HG02642 (cell line): ENCODE measurements at regions not wholly inside any gene's neighbourhood (a gene's known extent, or its start where the extent isn't known, plus 50 kb on each side); places are given as distances from the start of the nearest gene placed in this dataset.
A peak's percentile ranks its signal among the peaks of the same experiment; 100 is the strongest.
"Not testable (repeated sequence)": the region's sequence is repeated elsewhere in the genome, so short reads cannot be mapped to it uniquely, and the experiment has no call there.

Source experiments
- ATAC-seq: cut with Tn5 transposase; IDR thresholded peaks from one replicate; pipeline ENCODE4 v1.9.1; 2021; ENCODE audit warnings: mild to moderate bottlenecking; ENCODE audit not compliant: unreplicated experiment, poor library complexity

DNA sequence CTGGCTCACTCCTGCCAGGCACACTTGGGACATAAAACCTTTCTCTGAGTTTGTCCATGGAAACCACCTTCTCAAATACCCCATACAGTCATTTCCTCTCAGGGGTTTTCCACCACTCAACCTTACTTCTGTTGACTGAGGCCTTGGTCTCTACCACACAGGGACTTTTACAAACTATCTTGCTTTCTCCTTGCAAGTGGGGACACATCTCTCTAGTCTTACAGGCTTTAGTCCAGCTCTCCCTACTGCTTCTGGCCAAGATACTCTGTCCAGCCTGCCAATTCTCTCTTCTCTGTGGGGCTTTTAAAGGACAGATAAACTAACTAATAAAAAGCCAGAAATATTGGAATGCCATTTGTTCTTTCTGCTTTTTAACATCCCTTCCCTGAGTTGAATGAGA lies 510.8 kb downstream of the TTLL7 start:
- peak; percentile 91 for ATAC-seq

DNA sequence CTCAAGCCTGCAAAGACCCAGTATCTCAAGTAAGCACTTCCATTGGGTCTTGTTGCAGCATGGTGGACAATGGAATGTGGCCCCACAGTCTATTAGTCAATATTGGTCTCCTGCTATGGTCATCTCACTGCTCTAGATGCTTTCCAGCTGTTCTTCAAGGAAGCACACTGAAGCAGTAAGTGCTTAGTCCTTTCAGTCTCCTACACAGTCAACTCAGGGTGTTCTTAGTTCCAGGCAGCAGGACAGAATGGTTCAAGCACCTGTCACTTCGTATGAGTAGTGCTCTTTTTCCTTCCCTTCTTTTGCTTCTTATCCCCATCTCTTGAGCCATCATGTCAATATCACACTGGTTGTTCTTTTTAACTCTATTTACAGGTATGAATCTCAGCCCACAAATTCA lies 511.5 kb downstream of the TTLL7 start:
- peak; percentile 46 for ATAC-seq

DNA sequence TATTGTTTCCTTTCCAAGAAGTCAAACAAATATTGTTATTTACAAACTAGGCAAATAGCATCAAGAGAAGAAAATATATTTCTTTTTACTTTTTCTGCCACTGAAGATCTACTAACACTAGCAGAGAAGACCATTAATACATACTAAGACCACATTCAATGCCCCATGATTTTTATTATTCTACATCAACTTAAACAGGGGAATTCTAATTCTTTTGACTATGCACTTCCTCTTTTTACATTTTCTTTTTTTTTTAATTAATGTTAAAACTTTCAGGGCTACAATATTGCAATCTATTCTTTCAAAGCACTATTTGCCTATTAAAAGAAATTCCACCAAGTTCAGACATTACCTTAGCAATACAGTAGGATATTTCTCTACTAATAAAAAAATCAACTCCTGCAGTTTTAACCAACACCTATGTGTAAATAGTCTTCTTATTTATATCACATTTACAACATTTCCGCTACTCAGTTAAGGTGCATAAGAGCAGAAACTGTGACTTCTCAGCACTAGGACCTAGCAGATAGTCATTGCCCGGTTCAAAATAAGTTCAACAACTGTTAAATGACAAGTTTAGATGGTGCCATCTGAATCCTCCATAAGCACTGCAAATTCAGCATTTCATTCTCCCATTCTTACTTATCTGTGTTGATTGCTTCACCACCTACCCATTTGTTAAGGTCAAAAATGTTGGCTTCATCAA lies 513.5 kb downstream of the TTLL7 start:
- ATAC-seq = peak; percentile 22

DNA sequence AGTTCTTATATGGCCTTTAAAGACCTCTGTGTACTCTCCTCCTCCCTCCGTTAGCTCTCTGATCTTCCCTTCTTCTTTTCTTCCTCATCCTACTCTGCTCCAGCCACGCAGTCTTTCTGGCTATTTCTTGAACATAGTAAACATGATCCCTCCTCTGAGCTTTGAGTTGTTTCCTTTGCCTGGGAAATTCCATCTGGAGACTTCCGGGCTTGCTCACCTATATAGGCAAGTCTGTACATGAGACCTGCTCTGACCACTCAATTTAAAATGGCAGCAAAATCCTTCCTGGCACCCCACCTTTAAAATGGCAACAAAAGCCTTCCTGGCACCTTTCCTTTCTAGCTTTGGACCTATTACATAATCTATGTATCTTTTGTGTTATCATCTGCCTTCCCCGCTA lies 517.6 kb downstream of the TTLL7 start:
- not testable (repeated sequence) for ATAC-seq

DNA sequence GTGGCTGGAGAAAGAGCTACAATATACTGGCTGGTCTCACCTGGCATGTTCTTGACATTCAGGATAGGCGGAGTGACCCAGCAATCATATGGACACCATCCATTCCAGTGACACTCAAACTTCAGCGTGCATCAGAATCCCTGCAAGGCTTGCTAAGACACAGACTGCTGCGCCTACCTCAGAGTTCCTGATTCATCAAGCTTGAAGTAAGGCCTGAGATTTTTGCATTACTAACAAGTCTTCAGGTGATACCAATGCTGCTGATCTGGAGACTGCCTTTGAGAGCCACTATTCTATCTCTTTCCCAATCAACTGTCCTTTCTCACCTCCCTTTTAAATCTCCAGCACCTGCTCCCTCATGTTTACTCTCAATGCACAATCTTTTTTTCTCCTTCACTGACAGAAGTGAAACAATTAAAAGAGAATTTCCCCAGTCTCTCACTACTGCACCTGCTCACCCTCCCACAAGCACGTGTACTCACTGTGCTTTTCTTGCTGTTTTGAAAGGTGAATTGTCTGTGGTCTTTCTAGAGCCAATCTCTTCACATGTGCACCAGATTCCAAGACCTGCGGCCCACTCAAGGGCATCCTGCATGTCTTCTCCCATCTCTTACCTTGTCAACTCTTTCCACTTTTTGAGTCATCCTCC lies 519.2 kb downstream of the TTLL7 start:
- ATAC-seq = peak; percentile 79

DNA sequence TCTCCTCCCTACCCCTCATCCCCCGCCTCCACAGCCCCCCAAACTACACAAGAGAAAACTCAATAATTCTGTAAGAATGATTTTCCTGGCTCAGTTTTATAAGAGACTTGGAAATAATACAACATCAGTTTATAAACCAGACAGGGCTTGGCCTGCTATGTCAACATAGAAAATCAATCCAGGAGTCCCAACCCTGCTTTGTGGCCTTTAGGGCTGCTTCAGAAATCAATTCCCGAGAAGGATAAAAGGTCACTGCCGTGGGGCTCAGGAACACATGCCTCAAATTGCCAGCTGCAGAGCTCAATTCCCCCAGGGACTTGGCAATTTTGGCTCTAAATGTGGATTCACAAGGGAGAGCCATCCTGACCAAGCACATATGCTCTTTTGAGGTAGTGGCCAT lies 520.8 kb downstream of the TTLL7 start:
- ATAC-seq = not testable (repeated sequence)

DNA sequence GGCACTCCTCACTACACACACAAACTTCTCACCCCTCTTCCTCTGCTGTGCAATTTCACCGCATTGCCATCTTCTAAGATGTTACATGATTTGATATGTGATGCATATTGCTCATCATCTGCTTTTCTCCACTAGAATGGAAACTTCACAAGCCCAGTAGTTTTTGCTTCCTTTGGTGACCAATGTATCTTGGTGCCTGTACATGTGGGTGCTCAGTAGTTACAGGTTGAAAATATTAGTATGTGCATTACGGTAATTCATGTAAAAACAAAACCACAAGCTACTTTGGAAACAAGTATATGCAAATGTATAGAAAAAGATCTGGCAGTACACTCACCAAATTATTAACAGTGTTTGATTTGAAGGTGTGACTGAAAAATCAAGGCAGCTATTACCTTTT lies 522.4 kb downstream of the TTLL7 start:
- peak; percentile 50 for ATAC-seq

DNA sequence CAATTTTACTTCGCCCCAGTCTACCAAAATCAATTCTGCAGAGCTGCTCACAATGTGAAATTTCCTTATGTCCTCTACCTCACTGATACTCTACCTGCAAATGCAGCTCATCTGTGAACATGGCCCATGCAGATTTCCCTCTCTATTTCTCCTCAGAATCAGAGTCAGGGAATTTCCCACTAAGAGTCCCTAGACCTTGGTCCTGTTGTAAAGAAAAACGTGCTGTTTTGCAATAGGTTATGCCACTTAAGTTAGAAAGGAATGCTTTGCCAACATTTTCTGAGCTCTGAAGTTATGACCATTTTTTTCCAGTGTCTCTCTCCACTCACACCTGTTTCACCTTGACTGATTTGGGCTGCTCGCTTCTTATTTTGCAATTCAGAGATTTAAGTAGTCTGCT lies 524.0 kb downstream of the TTLL7 start:
- ATAC-seq = not testable (repeated sequence)

DNA sequence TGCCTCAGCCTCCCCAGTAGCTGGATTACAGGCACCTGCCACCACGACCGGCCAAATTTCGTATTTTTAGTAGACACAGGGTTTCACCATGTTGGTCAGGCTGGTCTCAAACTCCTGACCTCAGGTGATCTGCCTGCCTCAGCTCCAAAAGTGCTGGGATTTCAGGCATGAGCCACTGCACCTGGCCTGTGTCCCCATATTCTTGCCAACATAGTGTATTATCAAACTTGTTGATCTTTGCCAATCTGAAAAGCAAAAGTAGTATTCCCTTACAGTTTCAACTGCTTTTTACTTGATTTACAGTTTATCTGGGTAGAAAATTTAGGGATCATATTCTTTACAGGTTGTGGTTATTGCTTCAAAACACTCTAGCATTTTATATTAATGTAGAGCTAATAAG lies 524.9 kb downstream of the TTLL7 start:
- not testable (repeated sequence) for ATAC-seq

DNA sequence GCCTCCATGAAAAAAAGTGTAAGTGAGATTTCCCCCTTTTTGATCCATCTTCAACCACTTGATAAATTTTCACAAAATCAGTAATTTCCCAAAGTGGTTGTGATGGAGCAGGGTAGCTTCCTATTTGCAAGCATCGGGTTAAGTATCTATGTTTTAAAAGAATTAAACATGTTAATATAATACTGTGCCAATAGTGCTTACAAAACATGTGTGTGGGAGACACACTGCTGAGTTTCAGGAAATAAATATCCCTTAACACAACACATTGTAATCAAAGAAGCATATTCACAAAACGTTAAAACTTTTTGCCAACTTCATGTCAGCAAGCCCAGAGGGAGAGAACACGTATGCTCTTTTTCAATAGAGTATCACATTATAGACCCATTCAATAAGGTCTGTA lies 526.9 kb downstream of the TTLL7 start:
- ATAC-seq = not testable (repeated sequence)

DNA sequence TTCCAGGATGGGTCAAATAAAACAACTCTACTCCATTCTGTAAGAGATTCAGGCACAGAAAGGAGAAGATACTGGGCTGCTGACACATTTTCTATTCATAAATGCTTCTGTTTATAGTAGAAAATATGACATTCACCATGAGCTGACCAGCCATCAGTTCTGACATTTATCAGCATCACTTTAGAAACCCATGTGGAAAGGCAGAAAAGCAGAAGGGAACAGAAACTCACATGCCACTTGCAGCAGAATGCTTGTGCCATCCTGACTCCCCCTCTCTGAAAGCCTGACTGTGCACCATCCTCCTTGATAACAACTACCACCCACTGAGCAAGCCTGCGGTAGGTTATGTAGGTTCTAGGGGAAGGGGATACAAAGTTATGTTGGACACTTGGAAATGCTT lies 527.7 kb downstream of the TTLL7 start:
- ATAC-seq = peak; percentile 63

DNA sequence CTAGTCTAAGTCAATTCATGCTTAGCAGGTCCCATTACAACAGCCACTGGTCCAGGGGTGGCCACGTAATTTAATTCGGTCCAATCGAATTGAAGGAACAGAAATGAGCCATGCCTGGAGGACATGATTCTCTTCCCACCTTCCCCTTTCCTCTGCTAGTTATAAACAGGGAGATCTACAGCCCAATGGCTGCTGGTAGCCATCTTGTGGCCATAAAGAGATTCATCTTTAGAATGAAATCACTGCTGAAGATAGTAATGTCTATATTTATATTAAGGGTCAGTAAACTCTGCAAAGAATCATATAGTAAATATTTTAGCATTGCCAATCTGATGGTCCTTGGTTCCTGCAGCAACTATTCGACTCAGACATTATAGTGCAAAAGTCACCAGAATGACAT lies 530.6 kb downstream of the TTLL7 start:
- ATAC-seq = not testable (repeated sequence)

DNA sequence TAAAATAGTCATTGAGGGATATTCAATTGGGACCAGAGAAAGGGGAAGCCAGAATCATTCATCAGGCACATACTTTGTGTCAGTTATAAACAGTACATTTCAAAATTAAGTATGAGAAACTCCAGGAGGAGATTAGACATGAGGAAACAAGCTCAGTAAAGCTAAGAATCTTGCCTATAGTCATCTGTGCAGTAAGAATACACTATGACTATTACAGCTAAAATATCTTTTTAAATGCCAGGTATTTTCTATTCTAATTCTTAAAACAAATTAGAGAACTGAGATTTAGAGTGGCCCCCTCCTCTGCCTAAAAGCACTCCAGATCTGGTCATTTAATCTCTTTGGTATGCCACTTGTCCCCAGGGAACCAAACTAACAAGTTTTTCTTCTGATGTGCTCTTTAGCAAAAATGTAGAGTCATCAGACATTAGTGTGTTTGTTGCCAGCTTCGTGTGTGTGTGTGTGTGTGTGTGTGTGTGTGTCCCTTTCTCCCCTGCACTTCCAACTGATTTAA lies 541.1 kb downstream of the TTLL7 start:
- not testable (repeated sequence) for ATAC-seq

DNA sequence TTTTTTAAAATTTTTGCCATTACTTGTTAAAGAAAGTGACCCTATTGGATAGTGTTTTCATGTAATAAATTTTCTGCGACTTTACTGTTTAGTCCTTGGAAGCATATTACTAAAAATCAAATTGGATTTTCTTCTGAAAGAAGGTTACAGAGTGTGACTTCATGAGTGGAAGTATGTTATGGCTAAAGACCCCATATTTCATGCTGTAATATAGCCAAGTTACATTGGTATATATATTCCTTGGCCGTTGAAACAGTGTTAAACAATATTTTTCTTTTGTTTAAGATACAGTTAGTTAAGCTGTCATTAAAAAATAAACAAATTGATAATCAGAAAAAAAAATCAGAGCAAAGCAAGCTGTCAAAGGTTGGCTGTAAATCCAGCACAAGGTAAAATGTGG lies 541.7 kb downstream of the TTLL7 start:
- not testable (repeated sequence) for ATAC-seq

DNA sequence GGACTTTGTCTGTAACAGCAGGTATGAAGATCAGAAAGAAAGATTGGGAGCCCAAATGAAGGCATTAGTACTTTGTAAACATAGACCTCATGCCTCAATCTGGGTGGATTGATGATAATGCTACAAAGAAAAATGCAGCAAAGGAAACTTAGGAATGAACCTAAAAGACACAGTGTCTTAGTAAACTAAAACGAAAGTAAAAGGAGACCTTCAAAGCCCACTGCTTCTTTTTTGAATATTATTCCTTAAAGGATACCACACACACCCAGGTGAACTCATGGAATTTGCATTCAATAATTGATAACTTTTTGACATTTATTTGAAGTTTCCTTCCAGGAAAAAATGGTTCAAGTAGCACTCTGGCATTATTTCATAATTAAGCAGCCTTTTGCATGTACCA lies 543.2 kb downstream of the TTLL7 start:
- ATAC-seq = not testable (repeated sequence)

DNA sequence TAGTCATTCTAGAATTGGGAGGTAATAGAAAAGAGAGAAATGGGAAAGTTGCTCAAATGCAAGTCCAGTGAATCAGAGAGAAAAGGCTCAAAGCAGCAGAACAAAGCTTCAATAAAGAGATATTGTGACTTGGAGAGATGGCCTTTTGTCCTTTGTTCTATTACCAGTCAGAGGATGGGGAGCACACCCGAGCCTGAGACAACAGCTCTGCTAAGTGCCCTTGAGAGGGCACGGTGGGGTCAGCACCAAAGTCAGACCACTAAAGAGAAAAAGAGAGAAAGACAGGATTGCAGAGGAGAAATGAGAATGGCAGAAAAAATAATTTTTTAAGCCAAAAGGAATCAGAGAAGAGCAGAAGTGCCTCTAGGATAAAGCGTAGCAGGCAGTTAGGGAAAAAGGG lies 553.1 kb downstream of the TTLL7 start:
- ATAC-seq = not testable (repeated sequence)

DNA sequence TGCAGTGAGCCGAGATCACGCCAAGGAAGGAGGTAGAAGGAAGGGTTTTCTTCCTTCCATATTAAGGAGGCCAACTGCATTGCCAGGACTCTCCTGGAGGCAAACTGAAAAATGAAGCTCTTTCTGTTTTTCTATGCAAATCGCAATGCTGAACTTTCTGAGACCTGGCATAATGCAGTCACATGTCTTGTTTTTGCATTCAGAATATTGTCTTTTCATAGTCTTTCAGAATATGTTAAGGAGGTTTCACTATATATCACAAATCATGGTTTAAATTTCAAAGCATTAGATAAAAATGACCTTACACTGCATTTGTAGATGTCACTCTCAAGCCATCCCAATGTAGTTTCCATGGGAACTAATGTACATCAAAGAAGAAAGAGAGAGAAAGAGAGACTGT lies 556.5 kb downstream of the TTLL7 start:
- ATAC-seq = not testable (repeated sequence)

DNA sequence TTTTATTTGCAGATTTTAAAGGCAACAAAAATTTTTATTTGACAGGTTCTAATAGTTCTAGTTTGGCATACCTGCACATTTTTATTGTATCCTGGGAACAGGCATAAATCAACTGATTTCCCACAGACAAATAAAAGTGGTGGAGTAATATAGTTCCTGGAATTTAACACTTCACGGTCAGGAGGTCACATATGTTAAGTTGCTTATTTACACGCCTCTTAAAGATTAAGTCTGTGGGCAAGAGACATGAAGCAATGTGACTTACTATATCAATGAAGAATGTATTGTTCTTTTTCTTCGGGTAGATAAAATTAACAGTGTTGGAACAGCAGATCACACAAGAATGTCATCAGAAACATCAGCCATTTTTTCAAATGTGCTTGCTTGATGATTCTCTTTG lies 558.3 kb downstream of the TTLL7 start:
- not testable (repeated sequence) for ATAC-seq

DNA sequence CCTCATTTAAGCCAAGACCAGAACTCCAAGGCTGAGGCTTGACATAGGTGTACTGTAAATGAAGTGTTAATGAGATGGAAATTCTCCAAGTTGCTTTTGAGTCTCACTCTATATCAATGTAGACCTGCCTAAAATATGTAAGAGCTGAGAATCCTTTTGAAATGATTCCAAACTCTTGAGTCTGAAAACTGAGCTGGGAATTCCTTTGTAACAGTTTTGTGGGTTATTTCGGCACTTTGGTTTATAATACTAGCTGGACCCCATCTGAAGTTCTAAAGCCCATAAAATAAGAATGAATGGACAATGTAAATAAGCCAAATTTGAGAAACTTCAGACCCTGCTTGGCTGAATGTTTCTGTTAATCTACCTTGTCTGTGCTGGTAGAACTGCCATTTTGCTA lies 558.9 kb downstream of the TTLL7 start:
- not testable (repeated sequence) for ATAC-seq

DNA sequence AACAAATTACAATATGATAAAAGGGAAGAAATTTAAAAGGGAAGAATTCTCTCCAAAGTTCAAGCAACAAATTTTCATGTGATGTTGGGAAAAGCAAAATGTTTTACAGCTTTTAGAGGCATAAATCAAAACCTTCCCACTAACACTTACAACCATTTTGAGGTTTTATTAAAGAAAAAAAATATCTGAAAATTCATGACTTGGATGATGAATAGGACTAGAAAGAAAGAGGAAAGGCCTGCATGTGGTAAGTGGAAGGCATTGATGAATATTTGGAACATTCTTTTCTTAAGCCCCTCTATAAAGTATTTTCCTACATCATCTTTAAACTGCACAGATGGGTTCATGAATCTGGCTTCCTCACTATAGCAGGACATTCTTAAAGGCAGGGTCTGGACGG lies 560.6 kb downstream of the TTLL7 start:
- not testable (repeated sequence) for ATAC-seq

DNA sequence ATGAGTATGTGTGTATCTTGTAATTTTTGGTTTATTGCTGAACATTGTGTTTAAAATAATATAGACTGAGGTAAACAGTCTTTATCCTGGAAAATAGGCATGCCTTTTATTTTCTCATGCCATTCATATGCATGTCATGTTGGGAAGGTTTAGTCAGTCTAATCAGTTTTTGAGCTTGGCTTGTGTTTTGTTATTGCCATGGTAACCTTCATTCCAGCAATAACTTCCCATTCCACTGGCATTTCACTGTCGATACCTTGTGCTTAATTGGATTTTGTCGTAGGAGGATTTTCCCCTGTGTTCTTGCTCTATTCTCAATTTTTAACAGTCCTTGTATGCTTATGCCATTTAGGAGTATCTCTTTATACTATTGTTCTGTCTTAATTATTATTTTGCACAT lies 563.6 kb downstream of the TTLL7 start:
- not testable (repeated sequence) for ATAC-seq

DNA sequence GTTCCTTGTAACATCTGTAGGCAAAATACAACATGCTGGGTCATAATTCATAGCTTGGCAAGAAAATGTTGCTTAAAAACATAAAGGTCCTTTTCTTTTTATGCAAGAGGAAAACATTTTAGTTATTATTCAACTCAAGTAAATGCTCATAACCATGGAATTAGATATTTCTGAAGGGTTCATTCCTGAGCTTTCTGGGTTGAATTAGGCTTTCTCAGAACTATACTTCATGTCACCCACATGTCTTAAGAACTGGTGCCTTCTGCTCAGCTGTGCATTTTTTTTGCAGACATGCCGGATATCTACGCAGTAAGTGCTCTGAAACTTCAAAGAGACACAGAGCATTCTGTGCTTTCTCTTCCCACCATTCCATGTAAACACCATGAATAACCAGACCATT lies 571.4 kb downstream of the TTLL7 start:
- not testable (repeated sequence) for ATAC-seq
